ENCODE measurements at regions not wholly inside any gene's neighbourhood (a gene's known extent, or its start where the extent isn't known, plus 50 kb on each side); places are given as distances from the start of the nearest gene placed in this dataset.
"Not testable (repeated sequence)": the region's sequence is repeated elsewhere in the genome, so short reads cannot be mapped to it uniquely, and the experiment has no call there.

GRCh38 chr12:77249892-77250291 lies 184.5 kb upstream of the E2F7 start:
- no peak for DNase-seq

- DNase-seq: no peak
Observed at GRCh38 chr12:77248036-77248435, 182.7 kb upstream of the E2F7 start.

GRCh38 chr12:77247542-77247941 lies 182.2 kb upstream of the E2F7 start:
- no peak for DNase-seq

GRCh38 chr12:77243345-77243744 lies 178.0 kb upstream of the E2F7 start:
- DNase-seq: no peak

- no peak for DNase-seq
Observed at GRCh38 chr12:77239617-77240016, 174.2 kb upstream of the E2F7 start.

- DNase-seq: no peak
Observed at GRCh38 chr12:77238335-77238734, 173.0 kb upstream of the E2F7 start.

- no peak for DNase-seq
Observed at GRCh38 chr12:77237896-77238295, 172.5 kb upstream of the E2F7 start.

GRCh38 chr12:77236066-77236465 lies 170.7 kb upstream of the E2F7 start:
- DNase-seq: no peak

- no peak for DNase-seq
Observed at GRCh38 chr12:77232045-77232444, 166.7 kb upstream of the E2F7 start.

GRCh38 chr12:77231501-77231918 lies 166.1 kb upstream of the E2F7 start:
- no peak for DNase-seq

GRCh38 chr12:77229640-77230442 lies 164.5 kb upstream of the E2F7 start:
- no peak for DNase-seq

GRCh38 chr12:77228376-77228775 lies 163.0 kb upstream of the E2F7 start:
- no peak for DNase-seq

- no peak for DNase-seq
Observed at GRCh38 chr12:77226368-77226767, 161.0 kb upstream of the E2F7 start.

GRCh38 chr12:77225373-77225772 lies 160.0 kb upstream of the E2F7 start:
- DNase-seq: no peak

GRCh38 chr12:77224346-77224745 lies 159.0 kb upstream of the E2F7 start:
- DNase-seq: no peak

GRCh38 chr12:77222336-77222735 lies 157.0 kb upstream of the E2F7 start:
- no peak for DNase-seq

- DNase-seq: no peak
Observed at GRCh38 chr12:77220586-77220985, 155.2 kb upstream of the E2F7 start.

GRCh38 chr12:77218278-77218677 lies 152.9 kb upstream of the E2F7 start:
- DNase-seq: no peak

- not testable (repeated sequence) for DNase-seq
Observed at GRCh38 chr12:77216136-77216535, 150.8 kb upstream of the E2F7 start.

- no peak for DNase-seq
Observed at GRCh38 chr12:77214136-77214535, 148.8 kb upstream of the E2F7 start.

- no peak for DNase-seq
Observed at GRCh38 chr12:77213319-77213718, 147.9 kb upstream of the E2F7 start.

GRCh38 chr12:77210724-77211123 lies 145.4 kb upstream of the E2F7 start:
- no peak for DNase-seq

GRCh38 chr12:77204083-77204482 lies 138.7 kb upstream of the E2F7 start:
- DNase-seq: no peak

- no peak for DNase-seq
Observed at GRCh38 chr12:77202457-77203060, 137.2 kb upstream of the E2F7 start.

All from NCI-H526 treated with DMSO at 0.1 percent for 48 hours (cell line).